ENCODE measurements at regions not wholly inside any gene's neighbourhood (a gene's known extent, or its start where the extent isn't known, plus 50 kb on each side); places are given as distances from the start of the nearest gene placed in this dataset.
"Not testable (repeated sequence)": the region's sequence is repeated elsewhere in the genome, so short reads cannot be mapped to it uniquely, and the experiment has no call there.

GRCh38 chr18:35851286-35851970, 121.1 kb upstream of the RMP24 start:
- DNase-seq: no peak
- H3K9me3 ChIP-seq (ENCODE audit: control insufficient read depth in 4 of 4, insufficient read depth in 3 of 4, low read length in 3 of 4): no peaks in the 10 kb centered on the region
- 46 to 57% methylated on average over 5 of the region's 5 CpGs for WGBS, 2 donors
- no peaks in the 10 kb centered on the region for H3K36me3 ChIP-seq (ENCODE audit: control insufficient read depth in 4 of 4, insufficient read depth in 4 of 4, low read length in 4 of 4)
- H3K4me3 ChIP-seq: no peak overlapping the region
- H3K27ac ChIP-seq (ENCODE audit: low read depth in 1 of 2, low read length in 1 of 2): no peak overlapping the region
- no peaks in the 10 kb centered on the region for H3K4me1 ChIP-seq (ENCODE audit: control insufficient read depth in 5 of 5, insufficient read depth in 5 of 5, low read length in 5 of 5)
- no peaks in the 10 kb centered on the region for H3K27me3 ChIP-seq (ENCODE audit: control insufficient read depth in 3 of 3, insufficient read depth in 3 of 3, low read length in 2 of 3)
- no peak overlapping the region for H3K9ac ChIP-seq (ENCODE audit: insufficient read depth in 1 of 2, low read length in 2 of 2)
- no peak for ATAC-seq (ENCODE audit: insufficient read depth, low FRiP score)
- TF ChIP-seq, protein P1, sequence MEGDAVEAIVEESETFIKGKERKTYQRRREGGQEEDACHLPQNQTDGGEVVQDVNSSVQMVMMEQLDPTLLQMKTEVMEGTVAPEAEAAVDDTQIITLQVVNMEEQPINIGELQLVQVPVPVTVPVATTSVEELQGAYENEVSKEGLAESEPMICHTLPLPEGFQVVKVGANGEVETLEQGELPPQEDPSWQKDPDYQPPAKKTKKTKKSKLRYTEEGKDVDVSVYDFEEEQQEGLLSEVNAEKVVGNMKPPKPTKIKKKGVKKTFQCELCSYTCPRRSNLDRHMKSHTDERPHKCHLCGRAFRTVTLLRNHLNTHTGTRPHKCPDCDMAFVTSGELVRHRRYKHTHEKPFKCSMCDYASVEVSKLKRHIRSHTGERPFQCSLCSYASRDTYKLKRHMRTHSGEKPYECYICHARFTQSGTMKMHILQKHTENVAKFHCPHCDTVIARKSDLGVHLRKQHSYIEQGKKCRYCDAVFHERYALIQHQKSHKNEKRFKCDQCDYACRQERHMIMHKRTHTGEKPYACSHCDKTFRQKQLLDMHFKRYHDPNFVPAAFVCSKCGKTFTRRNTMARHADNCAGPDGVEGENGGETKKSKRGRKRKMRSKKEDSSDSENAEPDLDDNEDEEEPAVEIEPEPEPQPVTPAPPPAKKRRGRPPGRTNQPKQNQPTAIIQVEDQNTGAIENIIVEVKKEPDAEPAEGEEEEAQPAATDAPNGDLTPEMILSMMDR (IDR thresholded peaks at IDR 0.05; ENCODE audit: control extremely low read depth, extremely low read depth): no peak

DNA sequence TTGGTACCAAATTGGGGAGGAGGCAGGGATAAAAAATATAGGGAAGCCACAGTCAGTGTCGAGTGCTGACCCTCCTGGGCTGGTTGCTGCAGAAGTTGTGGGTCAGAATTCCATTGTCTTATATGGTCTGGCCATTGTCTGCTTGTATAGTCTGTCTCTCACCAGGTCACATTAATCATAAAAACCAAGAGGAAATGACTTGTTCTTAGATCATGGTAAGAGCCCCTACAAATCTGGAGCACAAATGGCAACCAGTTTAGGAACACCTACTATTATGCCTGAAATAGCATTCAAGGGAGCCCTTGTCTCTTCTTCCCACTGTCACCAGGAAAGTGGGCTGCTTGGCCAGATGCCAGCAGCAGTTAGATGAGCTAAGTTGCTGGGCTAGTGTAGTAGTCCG, 119.7 kb upstream of the RMP24 start:
- TF ChIP-seq, protein P1 (IDR thresholded peaks at IDR 0.05; ENCODE audit: control extremely low read depth, extremely low read depth): no peak
- 65 to 77% methylated on average over 2 of the region's 2 CpGs for WGBS, 2 donors
- no peak for ATAC-seq (ENCODE audit: insufficient read depth, low FRiP score)
- no peaks in the 10 kb centered on the region for H3K4me1 ChIP-seq (ENCODE audit: control insufficient read depth in 5 of 5, insufficient read depth in 5 of 5, low read length in 5 of 5)
- no peaks in the 10 kb centered on the region for H3K9me3 ChIP-seq (ENCODE audit: control insufficient read depth in 4 of 4, insufficient read depth in 3 of 4, low read length in 3 of 4)
- H3K36me3 ChIP-seq (ENCODE audit: control insufficient read depth in 4 of 4, insufficient read depth in 4 of 4, low read length in 4 of 4): no peaks in the 10 kb centered on the region
- no peaks in the 10 kb centered on the region for H3K27me3 ChIP-seq (ENCODE audit: control insufficient read depth in 3 of 3, insufficient read depth in 3 of 3, low read length in 2 of 3)
- no peak for DNase-seq
- no peak overlapping the region for H3K4me3 ChIP-seq
- no peak overlapping the region for H3K9ac ChIP-seq (ENCODE audit: insufficient read depth in 1 of 2, low read length in 2 of 2)
- no peak overlapping the region for H3K27ac ChIP-seq (ENCODE audit: low read depth in 1 of 2, low read length in 1 of 2)

DNA sequence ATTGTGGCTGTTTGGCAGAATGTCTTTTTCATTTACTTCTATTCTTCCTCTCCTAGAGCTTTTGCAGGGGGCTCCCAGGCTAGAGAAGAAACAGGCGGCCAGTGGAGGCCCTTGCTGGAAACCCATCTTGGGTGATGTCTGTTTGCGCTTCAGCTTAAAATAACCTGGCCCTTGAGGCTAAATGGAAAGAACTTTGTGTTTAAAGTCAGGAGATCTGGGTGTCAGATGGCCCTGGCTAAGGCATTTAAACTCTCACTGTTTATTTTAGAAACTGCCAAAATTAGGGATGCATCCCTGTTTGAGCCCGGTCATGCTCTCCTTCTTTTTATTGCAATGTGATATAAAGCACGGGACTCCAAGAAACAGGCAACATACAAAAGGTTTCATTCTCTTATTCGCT, 118.4 kb upstream of the RMP24 start:
- H3K4me1 ChIP-seq (ENCODE audit: control insufficient read depth in 5 of 5, insufficient read depth in 5 of 5, low read length in 5 of 5): no peaks in the 10 kb centered on the region
- DNase-seq: no peak
- H3K4me3 ChIP-seq: no peak overlapping the region
- TF ChIP-seq, protein P1 (IDR thresholded peaks at IDR 0.05; ENCODE audit: control extremely low read depth, extremely low read depth): no peak
- 89 to 93% methylated on average over 5 of the region's 5 CpGs for WGBS, 2 donors
- H3K27me3 ChIP-seq (ENCODE audit: control insufficient read depth in 3 of 3, insufficient read depth in 3 of 3, low read length in 2 of 3): no peaks in the 10 kb centered on the region
- no peaks in the 10 kb centered on the region for H3K36me3 ChIP-seq (ENCODE audit: control insufficient read depth in 4 of 4, insufficient read depth in 4 of 4, low read length in 4 of 4)
- ATAC-seq (ENCODE audit: insufficient read depth, low FRiP score): no peak
- no peaks in the 10 kb centered on the region for H3K9me3 ChIP-seq (ENCODE audit: control insufficient read depth in 4 of 4, insufficient read depth in 3 of 4, low read length in 3 of 4)
- no peak overlapping the region for H3K9ac ChIP-seq (ENCODE audit: insufficient read depth in 1 of 2, low read length in 2 of 2)
- no peak overlapping the region for H3K27ac ChIP-seq (ENCODE audit: low read depth in 1 of 2, low read length in 1 of 2)

DNA sequence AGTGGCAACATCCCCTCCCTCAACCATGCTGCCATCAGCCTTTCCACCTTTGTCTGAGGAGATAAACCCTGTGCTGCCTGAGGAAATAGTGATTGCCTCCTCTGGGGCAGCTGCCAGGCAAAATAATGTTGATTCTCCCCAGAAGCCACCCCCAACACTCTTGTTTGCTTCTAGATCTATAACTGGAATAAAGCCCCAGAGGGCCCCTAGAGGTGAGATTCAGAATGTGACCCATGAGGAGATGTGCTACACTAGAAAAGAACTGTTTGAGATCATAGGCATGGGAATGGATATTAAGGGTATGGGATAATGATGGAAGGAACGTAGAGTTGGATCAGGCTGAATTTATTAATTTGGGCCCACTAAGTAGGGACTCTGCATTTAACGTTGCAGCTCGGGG, 116.3 kb upstream of the RMP24 start:
- TF ChIP-seq, protein P1 (IDR thresholded peaks at IDR 0.05; ENCODE audit: control extremely low read depth, extremely low read depth): no peak
- H3K27me3 ChIP-seq (ENCODE audit: control insufficient read depth in 3 of 3, insufficient read depth in 3 of 3, low read length in 2 of 3): no peaks in the 10 kb centered on the region
- H3K4me3 ChIP-seq: no peak overlapping the region
- no peak overlapping the region for H3K9ac ChIP-seq (ENCODE audit: insufficient read depth in 1 of 2, low read length in 2 of 2)
- DNase-seq: no peak
- ATAC-seq (ENCODE audit: insufficient read depth, low FRiP score): no peak
- H3K27ac ChIP-seq (ENCODE audit: low read depth in 1 of 2, low read length in 1 of 2): no peak overlapping the region
- no peaks in the 10 kb centered on the region for H3K9me3 ChIP-seq (ENCODE audit: control insufficient read depth in 4 of 4, insufficient read depth in 3 of 4, low read length in 3 of 4)
- no peaks in the 10 kb centered on the region for H3K4me1 ChIP-seq (ENCODE audit: control insufficient read depth in 5 of 5, insufficient read depth in 5 of 5, low read length in 5 of 5)
- no peaks in the 10 kb centered on the region for H3K36me3 ChIP-seq (ENCODE audit: control insufficient read depth in 4 of 4, insufficient read depth in 4 of 4, low read length in 4 of 4)
- 92% methylated on average over 3 of the region's 3 CpGs for WGBS, 2 donors

GRCh38 chr18:35856721-35857120, 115.8 kb upstream of the RMP24 start:
- not testable (repeated sequence) for H3K27me3 ChIP-seq (ENCODE audit: control insufficient read depth in 3 of 3, insufficient read depth in 3 of 3, low read length in 2 of 3)

More at GRCh38 chr18:35856721-35857120, 115.8 kb upstream of the RMP24 start:
- WGBS, 2 donors: 0 to 48% methylated on average over 1 of the region's 1 CpG
- not testable (repeated sequence) for H3K4me3 ChIP-seq; H3K9ac ChIP-seq (ENCODE audit: insufficient read depth in 1 of 2, low read length in 2 of 2); DNase-seq; H3K36me3 ChIP-seq (ENCODE audit: control insufficient read depth in 4 of 4, insufficient read depth in 4 of 4, low read length in 4 of 4); ATAC-seq (ENCODE audit: insufficient read depth, low FRiP score); H3K27ac ChIP-seq (ENCODE audit: low read depth in 1 of 2, low read length in 1 of 2); H3K4me1 ChIP-seq (ENCODE audit: control insufficient read depth in 5 of 5, insufficient read depth in 5 of 5, low read length in 5 of 5); H3K9me3 ChIP-seq (ENCODE audit: control insufficient read depth in 4 of 4, insufficient read depth in 3 of 4, low read length in 3 of 4)

Measured in lung (tissue), 11 donors.